ENCODE measurements at regions not wholly inside any gene's neighbourhood (a gene's known extent, or its start where the extent isn't known, plus 50 kb on each side); places are given as distances from the start of the nearest gene placed in this dataset.

- DNase-seq (ENCODE audit: low spot score in 2 of 2), result no peak
- Histone ChIP-seq H3K4me3 (no peak overlapping the region), H3K27me3 (no peaks in the 10 kb centered on the region), H3K9me3 (no peaks in the 10 kb centered on the region), H3K4me1 (peaks cover 7% of the 10 kb centered on the region), H3K36me3 (no peaks in the 10 kb centered on the region), H3K27ac (no peak overlapping the region)
- 70% methylated on average over 2 of the region's 2 CpGs for WGBS
- TF ChIP-seq EP300 (IDR thresholded peaks at IDR 0.05) (no peak), POLR2A (IDR thresholded peaks at IDR 0.05) (no peak), POLR2AphosphoS5 (IDR thresholded peaks at IDR 0.05) (no peak), CTCF (IDR thresholded peaks at IDR 0.05) (no peak)
These were observed 475.4 kb downstream of the LMO4 start for GRCh38 chr1:87804128-87804527.

- H3K27me3 ChIP-seq, result no peaks in the 10 kb centered on the region
- TF ChIP-seq CTCF (IDR thresholded peaks at IDR 0.05), result no peak
- H3K4me3 ChIP-seq, result no peak overlapping the region
- no peaks in the 10 kb centered on the region for H3K9me3 ChIP-seq
- peaks cover 7% of the 10 kb centered on the region for H3K4me1 ChIP-seq
- H3K36me3 ChIP-seq, result no peaks in the 10 kb centered on the region
- WGBS, result 44% methylated on average over 14 of the region's 14 CpGs
- no peak overlapping the region for H3K27ac ChIP-seq
- DNase-seq (ENCODE audit: low spot score in 2 of 2), result no peak
These were observed 477.1 kb downstream of the LMO4 start for GRCh38 chr1:87805666-87806378.

GRCh38 chr1:87806379-87807094 lies 477.9 kb downstream of the LMO4 start:
- no peak overlapping the region for H3K27ac ChIP-seq
- no peaks in the 10 kb centered on the region for H3K9me3 ChIP-seq
- WGBS, result 66% methylated on average over 6 of the region's 6 CpGs
- no peaks in the 10 kb centered on the region for H3K36me3 ChIP-seq
- TF ChIP-seq CTCF (IDR thresholded peaks at IDR 0.05) (no peak), EP300 (IDR thresholded peaks at IDR 0.05) (no peak), POLR2A (IDR thresholded peaks at IDR 0.05) (no peak), POLR2AphosphoS5 (IDR thresholded peaks at IDR 0.05) (no peak)
- no peaks in the 10 kb centered on the region for H3K27me3 ChIP-seq
- no peak overlapping the region for H3K4me3 ChIP-seq
- peaks cover 7% of the 10 kb centered on the region for H3K4me1 ChIP-seq
- no peak for DNase-seq (ENCODE audit: low spot score in 2 of 2)

GRCh38 chr1:87810166-87810565 lies 481.5 kb downstream of the LMO4 start:
- H3K9me3 ChIP-seq, result no peaks in the 10 kb centered on the region
- no peaks in the 10 kb centered on the region for H3K36me3 ChIP-seq
- WGBS, result 76% methylated on average over 1 of the region's 1 CpG
- no peaks in the 10 kb centered on the region for H3K27me3 ChIP-seq
- TF ChIP-seq EP300 (IDR thresholded peaks at IDR 0.05), result no peak
- TF ChIP-seq POLR2A (IDR thresholded peaks at IDR 0.05), result no peak
- no peak for TF ChIP-seq CTCF (IDR thresholded peaks at IDR 0.05)
- no peak for TF ChIP-seq POLR2AphosphoS5 (IDR thresholded peaks at IDR 0.05)
- no peak overlapping the region for H3K4me3 ChIP-seq
- no peak overlapping the region for H3K27ac ChIP-seq
- DNase-seq (ENCODE audit: low spot score in 2 of 2), result no peak
- H3K4me1 ChIP-seq, result peaks cover 7% of the 10 kb centered on the region

GRCh38 chr1:87812871-87813577 lies 484.3 kb downstream of the LMO4 start:
- H3K27ac ChIP-seq, result no peak overlapping the region
- 82% methylated on average over 6 of the region's 6 CpGs for WGBS

More at GRCh38 chr1:87812871-87813577, 484.3 kb downstream of the LMO4 start:
- Histone ChIP-seq H3K4me1 (no peaks in the 10 kb centered on the region), H3K9me3 (no peaks in the 10 kb centered on the region), H3K27me3 (no peaks in the 10 kb centered on the region), H3K4me3 (no peak overlapping the region), H3K36me3 (no peaks in the 10 kb centered on the region)
- no peak for DNase-seq (ENCODE audit: low spot score in 2 of 2)
- TF ChIP-seq EP300 (IDR thresholded peaks at IDR 0.05), result no peak
- TF ChIP-seq POLR2AphosphoS5 (IDR thresholded peaks at IDR 0.05), result no peak
- TF ChIP-seq CTCF (IDR thresholded peaks at IDR 0.05), result no peak
- no peak for TF ChIP-seq POLR2A (IDR thresholded peaks at IDR 0.05)

Measured in suprapubic skin (tissue), 4 donors.